Liver (tissue), 8 donors: ENCODE measurements at regions not wholly inside any gene's neighbourhood (a gene's known extent, or its start where the extent isn't known, plus 50 kb on each side); places are given as distances from the start of the nearest gene placed in this dataset.

Experiments
- DNase-seq: peaks from one replicate; pipeline ENCODE4 v3.0.0-alpha.2; 2017; ENCODE audit warnings: low spot score
- H3K27ac ChIP-seq, 2 donors: one replicate each; pipeline ENCODE4 v1.7.0; 2013; ENCODE audit warnings: inconsistent platforms in 2 of 2, low read length in 2 of 2, control low read depth in 1 of 2, low read depth in 1 of 2, mild to moderate bottlenecking in 1 of 2
- H3K27me3 ChIP-seq, 4 donors: one replicate each; pipeline versions ENCODE4 v1.6.1 to v1.7.0; 2013; ENCODE audit warnings: low read length in 3 of 4, inconsistent platforms in 1 of 4, mild to moderate bottlenecking in 1 of 4, moderate library complexity in 1 of 4; ENCODE audit not compliant: control insufficient read depth in 4 of 4, insufficient read depth in 4 of 4
- H3K36me3 ChIP-seq, 4 donors: one replicate each; pipeline versions ENCODE4 v1.6.1 to v1.7.0; 2013; ENCODE audit warnings: low read length in 3 of 4, mild to moderate bottlenecking in 3 of 4, low read depth in 1 of 4, moderate library complexity in 1 of 4; ENCODE audit not compliant: control insufficient read depth in 4 of 4, insufficient read depth in 3 of 4
- H3K4me1 ChIP-seq, 4 donors: one replicate each; pipeline versions ENCODE4 v1.6.1 to v1.7.0; 2013; ENCODE audit warnings: low read length in 3 of 4, mild to moderate bottlenecking in 3 of 4, moderate library complexity in 1 of 4; ENCODE audit not compliant: control insufficient read depth in 4 of 4, insufficient read depth in 4 of 4
- H3K4me3 ChIP-seq, 3 donors: one replicate each; pipeline versions ENCODE4 v1.6.1 to v1.7.0; 2013; ENCODE audit warnings: low read length in 3 of 3, control low read depth in 1 of 3, low read depth in 1 of 3, mild to moderate bottlenecking in 1 of 3
- H3K9ac ChIP-seq, 2 donors: one replicate each; pipeline ENCODE4 v1.7.0; 2013; ENCODE audit warnings: low read length in 2 of 2, mild to moderate bottlenecking in 2 of 2, moderate library complexity in 2 of 2, control low read depth in 1 of 2, low read depth in 1 of 2
- H3K9me3 ChIP-seq, 4 donors: one replicate each; pipeline versions ENCODE4 v1.6.1 to v1.7.0; 2013; ENCODE audit warnings: low read length in 3 of 4; ENCODE audit not compliant: control insufficient read depth in 4 of 4
- ATF3 ChIP-seq: IDR thresholded peaks from 2 replicates; pipeline ENCODE4 v1.6.1; 2016; ENCODE audit warnings: antibody characterized with exemption
- CTCF ChIP-seq: fragments of 150-350 bp; IDR thresholded peaks from 2 replicates; pipeline ENCODE4 v1.5.1; 2017; ENCODE audit warnings: improper control_type of control experiment, low read depth, low read length; ENCODE audit not compliant: missing input control
- EGR1 ChIP-seq, 2 donors: IDR thresholded peaks; 2 replicates each; pipeline ENCODE4 v1.6.1; 2016 to 2018; ENCODE audit warnings: antibody characterized with exemption in 2 of 2, low read depth in 2 of 2
- FOXA1 ChIP-seq: IDR thresholded peaks from 2 replicates; pipeline ENCODE4 v1.6.1; 2016; ENCODE audit warnings: antibody characterized with exemption
- FOXA2 ChIP-seq: IDR thresholded peaks from 2 replicates; pipeline ENCODE4 v1.6.1; 2016; ENCODE audit warnings: antibody characterized with exemption
- HNF4G ChIP-seq: IDR thresholded peaks from 2 replicates; pipeline ENCODE4 v1.6.1; 2016; ENCODE audit warnings: antibody characterized with exemption
- JUND ChIP-seq, 2 donors: IDR thresholded peaks; 2 replicates each; pipeline ENCODE4 v1.6.1; 2016; ENCODE audit warnings: antibody characterized with exemption in 2 of 2
- MAX ChIP-seq: IDR thresholded peaks from 2 replicates; pipeline ENCODE4 v1.6.1; 2016; ENCODE audit warnings: antibody characterized with exemption
- NR2F2 ChIP-seq: IDR thresholded peaks from 2 replicates; pipeline ENCODE4 v1.6.1; 2016; ENCODE audit warnings: antibody characterized with exemption
- RAD21 ChIP-seq, 2 donors: IDR thresholded peaks; 2 replicates each; pipeline ENCODE4 v1.6.1; 2016; ENCODE audit warnings: antibody characterized with exemption in 2 of 2, mild to moderate bottlenecking in 2 of 2
- RXRA ChIP-seq, 2 donors: IDR thresholded peaks; 2 replicates each; pipeline ENCODE4 v1.6.1; 2017 to 2018; ENCODE audit warnings: antibody characterized with exemption in 2 of 2, mild to moderate bottlenecking in 1 of 2
- YY1 ChIP-seq: IDR thresholded peaks from 2 replicates; pipeline ENCODE4 v1.6.1; 2016; ENCODE audit warnings: antibody characterized with exemption, mild to moderate bottlenecking
- ZBTB33 ChIP-seq: IDR thresholded peaks from 2 replicates; pipeline ENCODE4 v1.6.1; 2016; ENCODE audit warnings: antibody characterized with exemption
- WGBS: extraction: QIAGEN DNeasy Blood & Tissue Kit; methylation state at CpG from one replicate; pipeline ENCODE4 v1.1.7; 2013; 5-methylcytosine and 5-hydroxymethylcytosine counted together
- donor health status: healthy.
- donor health status: healthy.
- donor health status: healthy.
- donor health status: healthy.
- donor health status: healthy.

GRCh38 chr5:63825984-63826383 lies 136.3 kb downstream of the HTR1A start:
- H3K9me3 ChIP-seq: no peaks in the 10 kb centered on the region
- no peaks in the 10 kb centered on the region for H3K27me3 ChIP-seq
- no peak for TF ChIP-seq MAX
- no peaks in the 10 kb centered on the region for H3K4me1 ChIP-seq
- whole genome bisulfite sequencing: 88% methylated on average over 1 of the region's 1 CpG
- H3K4me3 ChIP-seq: no peak overlapping the region
- H3K9ac ChIP-seq: no peak overlapping the region
- H3K36me3 ChIP-seq: no peaks in the 10 kb centered on the region
- no peak overlapping the region for H3K27ac ChIP-seq
- no peak for DNase-seq

GRCh38 chr5:63823583-63823982 lies 138.7 kb downstream of the HTR1A start:
- no peaks in the 10 kb centered on the region for H3K9me3 ChIP-seq
- no peaks in the 10 kb centered on the region for H3K36me3 ChIP-seq
- H3K9ac ChIP-seq: no peak overlapping the region
- no peaks in the 10 kb centered on the region for H3K4me1 ChIP-seq
- TF ChIP-seq EGR1 (IDR thresholded peaks at IDR 0.05; ENCODE audit: low read depth in 2 of 2) (no peak), RAD21 (IDR thresholded peaks at IDR 0.05) (no peak), RXRA (IDR thresholded peaks at IDR 0.05) (no peak)
- no peak overlapping the region for H3K27ac ChIP-seq
- no peak for DNase-seq
- WGBS: 73% methylated on average over 2 of the region's 2 CpGs
- no peak overlapping the region for H3K4me3 ChIP-seq
- H3K27me3 ChIP-seq: no peaks in the 10 kb centered on the region

GRCh38 chr5:63822614-63823013 lies 139.6 kb downstream of the HTR1A start:
- DNase-seq: no peak
- no peaks in the 10 kb centered on the region for H3K9me3 ChIP-seq
- 15% methylated on average over 1 of the region's 1 CpG for WGBS
- no peaks in the 10 kb centered on the region for H3K27me3 ChIP-seq
- no peaks in the 10 kb centered on the region for H3K4me1 ChIP-seq
- no peak for TF ChIP-seq ATF3
- no peak for TF ChIP-seq CTCF
- TF ChIP-seq YY1: no peak
- no peak for TF ChIP-seq JUND (IDR thresholded peaks at IDR 0.05)
- no peak overlapping the region for H3K4me3 ChIP-seq
- H3K27ac ChIP-seq: no peak overlapping the region
- H3K36me3 ChIP-seq: no peaks in the 10 kb centered on the region
- H3K9ac ChIP-seq: no peak overlapping the region

- Histone ChIP-seq H3K9me3 (peaks cover 0 to 2% (median 0%) of the 10 kb centered on the region in 4 donors), H3K36me3 (no peaks in the 10 kb centered on the region), H3K4me1 (no peaks in the 10 kb centered on the region), H3K27me3 (no peaks in the 10 kb centered on the region), H3K27ac (no peak overlapping the region), H3K9ac (no peak overlapping the region), H3K4me3 (no peak overlapping the region)
- no peak for TF ChIP-seq HNF4G
- TF ChIP-seq RAD21 (IDR thresholded peaks at IDR 0.05): no peak
- TF ChIP-seq FOXA2: no peak
- no peak for TF ChIP-seq EGR1 (IDR thresholded peaks at IDR 0.05; ENCODE audit: low read depth in 2 of 2)
- no peak for TF ChIP-seq FOXA1
- no peak for TF ChIP-seq NR2F2
- no peak for TF ChIP-seq MAX
- TF ChIP-seq ZBTB33: no peak
- WGBS: 38% methylated on average over 3 of the region's 3 CpGs
- no peak for DNase-seq
Measured at GRCh38 chr5:63820577-63820976, 141.7 kb downstream of the HTR1A start.
